HG02588 (cell line): ENCODE measurements at regions not wholly inside any gene's neighbourhood (a gene's known extent, or its start where the extent isn't known, plus 50 kb on each side); places are given as distances from the start of the nearest gene placed in this dataset.

Source experiments
- ATAC-seq: cut with Tn5 transposase; IDR thresholded peaks from one replicate; pipeline ENCODE4 v1.9.1; 2021; ENCODE audit warnings: mild to moderate bottlenecking, moderate library complexity; ENCODE audit not compliant: unreplicated experiment

DNA sequence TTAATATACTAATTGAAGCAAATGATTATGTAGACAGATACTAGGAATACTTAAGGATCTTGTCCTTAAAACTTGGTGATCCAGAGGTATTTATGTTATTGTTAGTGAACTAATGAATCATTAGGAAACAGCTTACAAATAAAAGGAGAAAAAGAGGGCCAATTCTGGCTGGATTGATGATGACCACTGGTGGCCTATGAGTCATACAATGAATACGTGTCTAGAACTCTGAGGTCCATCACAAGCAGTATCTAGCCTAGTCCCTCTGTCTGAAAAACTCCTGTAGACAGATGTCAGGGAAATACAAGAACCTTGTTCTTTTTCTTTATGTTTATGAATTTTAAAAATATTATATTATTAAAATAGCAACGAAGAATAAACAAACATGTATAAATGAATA is 51.7 kb upstream of the RTL1 start:
- ATAC-seq, result no peak

DNA sequence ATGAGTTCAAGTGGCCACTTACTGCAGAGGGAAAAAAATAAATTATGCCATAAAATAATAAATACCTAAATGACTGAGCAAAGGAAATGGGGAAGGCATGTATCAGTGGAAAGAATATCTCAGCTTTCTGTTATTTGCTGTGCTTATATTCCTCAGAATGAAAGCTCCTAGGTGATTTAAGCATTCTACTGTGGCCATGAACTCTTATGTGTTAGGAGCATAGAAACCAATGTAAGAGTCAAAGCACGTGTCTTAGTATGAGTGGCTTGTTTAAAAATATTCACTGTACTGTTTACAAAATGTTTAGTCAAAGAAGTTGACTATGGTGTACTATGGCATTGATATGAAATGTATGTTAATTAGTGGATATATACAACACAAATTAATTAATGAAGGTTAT is 59.0 kb upstream of the RTL1 start:
- ATAC-seq, result no peak

DNA sequence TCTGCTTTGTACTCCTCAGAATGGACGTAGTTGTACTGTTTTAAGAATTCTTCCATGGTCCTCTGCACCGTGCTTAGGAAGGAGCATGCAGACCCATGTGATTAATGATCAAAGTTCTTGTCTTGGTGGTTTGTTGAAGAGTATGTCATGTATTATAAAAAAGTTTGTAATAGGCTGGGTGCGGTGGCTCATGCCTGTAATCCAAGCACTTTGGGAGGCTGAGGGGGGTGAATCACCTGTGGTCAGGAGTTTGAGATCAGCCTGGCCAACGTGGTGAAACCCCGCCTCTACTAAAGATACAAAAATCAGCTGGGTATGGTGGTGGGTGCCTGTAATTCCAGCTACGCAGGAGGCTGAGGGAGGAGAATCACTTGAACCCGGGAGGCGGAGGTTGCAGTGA is 61.8 kb upstream of the RTL1 start:
- no peak for ATAC-seq

DNA sequence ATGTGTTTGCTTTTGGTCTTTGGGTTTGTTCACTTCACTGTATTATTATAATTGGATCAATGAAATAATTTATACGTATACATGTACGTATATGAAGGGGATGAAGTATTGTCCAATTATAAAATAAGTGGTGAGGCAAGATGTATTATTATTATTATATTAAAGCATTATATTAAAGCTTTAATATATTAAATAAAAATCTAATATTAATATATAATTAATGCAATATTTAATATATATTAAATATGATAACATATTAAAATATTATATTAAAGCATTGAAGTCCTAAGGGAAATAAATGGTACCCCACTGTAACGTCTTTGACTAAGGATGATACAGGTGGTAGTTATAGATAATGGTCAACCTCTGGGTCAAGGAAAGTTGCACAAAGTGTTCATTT is 63.7 kb upstream of the RTL1 start:
- ATAC-seq, result no peak

DNA sequence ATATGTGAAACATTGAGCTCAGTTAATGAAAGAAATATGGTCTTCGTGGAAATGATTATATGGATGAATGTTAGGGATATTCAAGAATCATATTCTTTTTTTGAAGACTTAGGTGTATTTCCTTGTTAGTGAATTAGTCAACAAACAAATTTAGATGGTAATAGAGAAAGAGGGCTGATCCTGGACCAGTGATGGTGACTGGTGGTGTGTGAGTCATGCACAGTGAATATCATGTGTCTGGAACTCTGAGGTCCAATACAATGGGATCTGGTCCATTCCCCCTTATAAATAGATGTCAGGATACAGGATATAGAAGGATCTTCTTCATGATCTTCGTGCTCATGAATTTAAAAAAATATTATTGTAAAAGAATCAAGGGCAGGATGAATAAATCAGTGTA is 64.4 kb upstream of the RTL1 start:
- no peak for ATAC-seq

DNA sequence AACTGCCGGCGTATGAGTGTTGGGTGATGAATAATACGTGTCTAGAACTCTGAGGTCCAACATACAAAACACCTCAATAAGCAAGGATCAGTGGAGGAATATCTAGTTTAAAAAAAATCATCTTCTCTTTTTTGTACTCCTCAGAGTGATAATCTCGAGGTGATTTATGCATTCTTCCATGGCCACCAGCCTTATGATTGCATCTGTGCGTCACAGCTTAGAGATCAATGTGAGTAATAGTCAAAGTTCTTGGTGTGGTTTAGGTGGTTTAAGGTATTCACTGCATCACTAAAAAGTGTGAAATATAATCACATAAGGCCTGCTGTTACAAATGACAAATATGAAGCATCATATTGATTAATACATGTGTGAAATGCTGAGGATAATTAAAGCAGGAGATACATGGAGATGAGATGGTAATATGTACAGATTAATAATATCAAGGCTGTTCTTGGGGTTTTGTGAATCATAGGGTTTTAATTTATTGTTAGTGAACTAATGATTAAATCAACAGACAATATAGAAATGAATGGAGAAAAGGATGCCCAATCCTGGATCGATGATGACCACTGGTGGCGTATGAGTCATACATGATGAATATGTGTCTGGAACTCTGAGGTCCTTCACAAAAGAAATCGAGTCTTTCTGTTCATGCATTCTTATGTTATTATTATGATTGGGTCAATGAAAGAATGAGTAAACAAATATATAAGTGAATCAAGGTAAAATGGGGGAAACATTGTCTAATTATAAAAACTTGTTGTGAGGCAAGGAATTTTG is 68.8 kb upstream of the RTL1 start:
- no peak for ATAC-seq

DNA sequence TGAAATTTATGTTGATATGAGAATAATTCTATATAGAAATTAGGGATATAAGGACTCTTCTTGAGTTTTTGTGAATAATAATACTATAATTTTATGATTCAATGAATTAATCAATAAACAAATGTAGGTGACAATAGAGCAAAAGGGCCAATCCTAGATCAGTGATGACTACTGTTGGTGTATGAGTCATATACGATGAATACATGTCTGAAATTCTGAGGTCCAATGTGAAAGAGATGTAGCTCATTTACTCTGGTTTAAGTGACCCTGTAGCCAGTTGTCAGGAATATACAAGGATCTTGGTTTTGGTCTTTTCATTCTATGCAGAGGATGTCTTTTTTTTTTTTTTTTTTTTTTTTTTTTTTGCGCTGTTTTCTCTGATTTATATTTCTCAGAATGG is 72.1 kb upstream of the RTL1 start:
- ATAC-seq, result no peak

DNA sequence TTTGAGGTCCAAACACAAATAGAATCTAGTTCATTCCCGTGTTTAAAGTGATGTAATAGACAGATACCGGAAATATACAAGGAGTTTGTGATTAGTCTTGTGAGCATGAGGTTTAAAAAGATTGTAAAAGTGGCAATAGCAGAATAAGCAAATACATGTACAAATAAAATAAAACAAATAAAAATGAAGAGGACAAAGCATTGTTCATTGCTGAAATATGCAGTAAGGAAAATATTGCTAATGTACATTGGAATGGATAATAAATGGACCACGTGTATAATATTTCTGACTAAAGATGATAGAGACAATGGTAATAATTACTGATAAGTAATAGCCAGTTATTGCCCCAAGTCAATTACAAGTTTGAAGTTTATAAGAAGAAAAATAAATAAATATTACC is 75.6 kb upstream of the RTL1 start:
- no peak for ATAC-seq

DNA sequence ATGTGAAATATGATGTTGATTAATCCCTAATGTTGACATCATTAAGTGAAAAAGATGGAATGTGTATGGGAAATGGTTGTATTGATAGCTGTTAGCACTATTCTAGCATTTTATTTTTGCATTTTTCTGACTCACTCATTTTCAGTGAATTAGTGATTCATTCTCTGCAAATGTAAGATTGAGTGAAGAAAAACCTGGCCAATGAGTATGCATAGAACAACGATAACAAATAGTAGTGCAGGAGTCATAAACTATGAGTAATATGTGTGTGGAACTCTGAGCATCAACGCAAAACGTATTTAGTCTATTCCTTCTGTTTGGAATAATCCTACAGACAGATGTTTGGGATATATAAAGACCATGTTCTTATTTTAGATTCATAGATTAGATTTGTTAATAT is 76.3 kb upstream of the RTL1 start:
- no peak for ATAC-seq

DNA sequence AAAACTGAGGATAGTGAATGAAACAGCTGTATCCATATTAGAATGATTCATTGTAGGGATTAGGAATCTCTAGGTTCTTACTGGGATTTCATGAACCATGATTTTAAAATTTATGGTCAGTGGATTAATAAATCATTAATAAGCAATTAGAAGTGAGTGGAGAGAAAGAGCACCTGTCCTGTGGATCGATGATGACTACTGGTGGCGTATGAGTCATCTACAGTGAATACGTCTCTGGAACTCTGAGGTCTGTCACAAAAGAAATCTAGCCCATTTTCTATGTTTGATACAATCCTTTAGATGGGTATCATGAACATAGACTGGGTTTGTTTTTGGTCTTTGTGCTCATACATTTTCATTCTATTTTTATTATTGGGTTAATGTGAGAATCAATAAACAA is 77.3 kb upstream of the RTL1 start:
- no peak for ATAC-seq

DNA sequence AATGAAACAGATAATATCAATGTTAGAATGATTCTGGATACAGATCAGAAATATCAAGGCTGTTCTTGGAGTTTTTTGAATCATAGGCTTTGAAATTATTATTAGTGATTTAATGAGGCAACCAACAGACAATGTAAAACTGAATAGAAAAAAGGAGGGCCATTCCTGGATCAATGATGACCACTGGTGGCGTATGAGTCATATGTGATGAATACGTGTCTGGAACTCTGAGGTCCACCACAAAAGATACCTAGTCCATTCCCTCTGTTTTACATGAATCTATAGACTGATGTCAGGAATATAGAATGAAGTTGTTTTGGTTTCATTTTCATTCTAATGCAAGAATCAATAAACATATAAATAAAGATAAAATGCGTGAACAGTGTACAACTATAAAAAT is 78.3 kb upstream of the RTL1 start:
- ATAC-seq, result no peak

DNA sequence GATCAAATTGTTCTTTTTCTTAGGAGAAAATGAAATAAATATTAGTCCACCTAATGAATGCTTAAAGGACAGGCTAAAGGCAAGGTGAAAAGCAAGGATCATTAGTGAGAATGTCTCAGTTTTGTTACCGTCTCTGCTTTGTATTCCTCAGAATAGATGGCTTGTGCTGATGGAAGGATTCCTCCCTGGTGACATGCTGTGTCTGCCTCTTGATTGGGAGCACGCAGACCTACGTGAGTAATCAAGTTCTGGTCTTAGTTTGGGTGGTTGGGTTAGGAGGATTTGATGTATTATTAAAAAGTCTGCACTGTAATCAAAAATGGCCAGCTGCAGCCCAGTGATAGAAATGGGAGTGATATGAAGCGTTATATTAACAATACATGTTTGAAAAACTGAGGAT is 78.8 kb upstream of the RTL1 start:
- ATAC-seq, result no peak

DNA sequence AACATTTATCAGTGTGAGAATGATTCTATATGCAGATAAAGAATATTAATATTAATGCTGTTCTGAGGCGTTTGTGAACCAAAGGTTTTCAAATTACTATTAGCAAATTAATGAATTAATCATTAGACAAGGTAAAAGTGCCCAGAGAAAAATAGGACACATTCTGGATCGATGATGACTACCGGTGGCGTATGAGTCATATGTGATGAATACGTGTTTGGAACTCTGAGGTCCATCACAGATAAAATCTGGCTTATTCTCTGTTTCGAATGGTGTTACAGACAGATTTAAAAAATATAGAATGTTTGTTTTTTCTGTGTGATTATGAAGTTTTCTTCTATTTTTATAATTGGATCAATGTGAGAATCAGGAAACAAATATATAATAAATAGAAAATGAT is 79.2 kb upstream of the RTL1 start:
- ATAC-seq, result no peak

DNA sequence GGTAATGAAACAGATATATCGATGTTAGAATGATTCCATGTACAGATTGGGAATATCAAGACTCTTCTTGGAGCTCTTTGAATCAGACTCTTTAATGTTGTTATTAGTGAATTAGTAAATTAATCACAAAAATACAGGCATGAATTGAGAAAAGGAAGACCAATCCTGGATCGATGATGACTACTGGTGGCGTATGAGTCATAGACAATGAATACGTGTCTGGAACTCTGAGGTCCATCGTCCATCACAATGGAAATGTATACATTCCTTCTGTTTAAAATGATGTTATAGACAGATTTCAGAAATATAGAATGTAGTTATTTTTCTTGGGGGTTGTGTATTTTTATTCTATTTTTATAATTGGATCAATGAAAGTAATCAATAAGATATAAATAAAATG is 80.2 kb upstream of the RTL1 start:
- no peak for ATAC-seq

DNA sequence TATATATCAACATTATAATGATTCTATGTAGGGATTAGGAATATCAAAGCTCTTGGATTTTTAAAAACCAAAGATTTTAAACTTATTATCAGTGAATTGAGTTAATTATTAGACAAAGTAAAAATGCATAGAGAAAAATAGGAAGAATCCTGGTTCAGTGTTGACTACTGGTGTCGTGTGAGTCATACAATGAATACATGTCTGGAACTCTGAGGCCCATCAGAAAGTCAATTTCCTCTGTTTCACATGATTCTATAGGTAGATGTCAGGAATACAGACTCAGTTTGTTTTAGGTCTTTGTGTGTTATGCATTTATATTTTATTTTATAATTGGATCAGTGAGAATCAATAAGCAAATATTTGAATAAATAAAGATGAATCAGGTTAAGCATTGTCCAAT is 84.5 kb upstream of the RTL1 start:
- no peak for ATAC-seq

DNA sequence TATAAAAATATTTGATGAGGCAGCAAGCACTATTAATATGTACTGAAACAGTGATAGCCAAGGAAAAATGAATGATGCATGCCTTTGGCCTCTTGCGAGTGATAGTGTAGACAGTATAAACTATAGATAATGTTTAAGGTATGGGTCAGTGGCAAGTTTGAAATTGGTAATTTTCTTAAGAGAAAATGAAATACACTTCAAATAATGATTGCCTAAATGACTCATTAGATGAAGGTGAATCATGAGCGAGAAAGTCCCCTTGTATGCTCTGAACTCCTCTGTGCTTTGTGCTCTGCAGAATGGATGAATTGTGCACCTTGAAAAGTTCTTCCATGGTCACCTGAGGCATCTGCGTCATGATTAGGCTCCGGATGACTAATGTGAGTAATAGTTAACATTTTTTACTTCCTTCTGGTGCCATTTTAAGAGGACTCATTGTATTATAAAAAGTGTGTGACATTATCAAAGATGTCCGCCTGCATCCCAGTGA is 84.9 kb upstream of the RTL1 start:
- no peak for ATAC-seq

DNA sequence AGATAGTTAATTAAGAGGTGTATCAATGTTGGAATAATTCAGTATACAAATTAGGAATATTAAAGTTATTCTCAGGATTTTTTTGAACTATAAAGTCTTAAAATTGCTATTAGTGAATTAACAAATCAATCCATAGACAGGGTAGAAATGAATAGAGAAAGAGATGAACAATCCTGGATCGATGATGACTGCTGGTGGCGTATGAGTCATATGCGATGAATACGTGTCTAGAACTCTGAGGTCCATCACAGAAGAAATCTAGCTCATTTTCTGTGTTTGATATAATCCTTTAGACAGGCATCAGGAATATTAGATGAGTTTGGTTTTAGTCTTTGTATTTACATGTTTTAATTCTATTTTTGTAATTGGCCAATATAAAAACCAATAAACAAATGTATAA is 85.4 kb upstream of the RTL1 start:
- no peak for ATAC-seq

DNA sequence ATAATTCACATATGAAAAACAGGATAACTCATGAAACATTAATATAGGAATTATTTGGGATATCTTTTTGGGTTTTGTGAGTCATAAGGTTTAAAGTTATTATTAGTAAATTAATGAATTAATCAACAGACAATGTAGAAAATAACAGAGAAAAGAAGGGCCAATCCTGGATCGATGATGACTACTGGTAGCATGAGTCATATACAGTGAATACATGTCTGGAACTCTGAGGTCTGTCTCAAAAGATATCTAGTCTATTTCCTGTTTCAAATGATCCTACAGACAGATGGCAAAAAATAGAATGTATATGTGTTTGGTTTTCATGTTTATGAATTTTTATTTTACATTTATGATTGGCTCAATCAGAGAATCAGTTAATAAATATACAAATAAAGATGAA is 86.4 kb upstream of the RTL1 start:
- ATAC-seq, result no peak

DNA sequence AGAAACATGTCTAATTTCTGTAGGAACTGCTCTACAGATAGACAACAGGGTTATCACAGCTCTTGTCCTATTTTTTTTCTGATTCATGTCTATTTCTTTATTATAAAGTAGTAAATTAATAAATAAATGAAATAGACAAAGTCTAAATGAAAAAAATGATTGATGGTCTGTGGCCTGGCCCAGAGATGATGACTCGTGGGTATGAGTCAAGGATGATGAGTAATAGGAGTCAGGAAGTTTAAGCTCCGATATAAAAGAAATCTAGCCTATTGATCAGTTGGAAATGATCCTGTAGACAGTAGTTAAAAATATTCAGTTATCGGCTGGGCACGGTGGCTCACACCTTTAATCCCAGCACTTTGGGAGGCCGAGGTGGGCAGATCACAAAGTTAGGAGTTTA is 90.6 kb upstream of the RTL1 start:
- ATAC-seq, result no peak

DNA sequence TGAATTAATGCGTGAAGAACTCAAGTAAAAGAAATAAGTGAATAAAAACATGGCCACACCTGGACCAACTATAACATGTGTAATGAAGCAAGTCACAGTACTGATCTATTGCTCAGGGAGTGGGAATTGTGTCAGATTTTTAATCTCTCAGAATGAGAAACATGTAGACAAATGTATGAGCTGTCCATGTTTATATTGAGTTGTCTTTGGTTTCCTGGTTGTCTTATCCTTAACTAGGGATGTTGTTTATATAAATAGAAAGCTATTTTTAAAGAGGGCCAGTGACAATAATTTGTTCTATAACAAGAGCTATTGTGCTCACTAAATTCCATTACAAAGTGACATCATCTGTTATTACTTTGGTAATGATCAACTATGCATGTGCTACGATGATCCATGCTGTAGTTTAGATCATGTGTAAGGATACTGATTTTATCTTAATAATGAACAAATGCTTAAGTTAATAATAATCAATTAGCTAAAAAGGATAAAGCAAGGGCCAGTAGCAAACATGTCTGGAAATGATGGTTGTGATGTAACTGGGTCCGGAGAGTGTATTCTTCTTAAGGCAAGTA is 91.3 kb upstream of the RTL1 start:
- no peak for ATAC-seq

DNA sequence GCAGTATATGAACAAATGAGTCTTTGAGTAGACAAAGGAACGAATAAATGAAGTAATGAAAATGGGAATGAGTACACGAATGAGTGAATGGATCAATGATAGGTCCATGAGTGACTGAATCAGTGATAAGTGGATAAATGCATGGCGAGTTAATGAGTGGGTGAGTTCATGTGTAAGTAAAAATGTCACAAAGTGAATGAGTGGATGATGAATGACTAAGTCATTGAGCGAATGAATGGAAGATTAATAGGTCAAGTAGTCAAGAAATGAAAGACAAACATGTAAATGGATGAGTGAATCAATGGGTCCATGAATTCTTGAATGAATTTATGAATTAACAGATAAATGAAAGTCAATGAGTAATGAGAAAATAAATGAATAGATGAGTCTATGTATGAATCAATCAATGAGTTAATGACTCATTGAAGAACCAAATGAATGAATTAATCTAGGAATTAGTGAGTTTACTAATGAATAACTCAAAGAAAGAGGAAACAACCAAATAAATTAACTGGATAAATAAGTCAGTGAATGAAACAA is 97.3 kb upstream of the RTL1 start:
- ATAC-seq, result no peak

DNA sequence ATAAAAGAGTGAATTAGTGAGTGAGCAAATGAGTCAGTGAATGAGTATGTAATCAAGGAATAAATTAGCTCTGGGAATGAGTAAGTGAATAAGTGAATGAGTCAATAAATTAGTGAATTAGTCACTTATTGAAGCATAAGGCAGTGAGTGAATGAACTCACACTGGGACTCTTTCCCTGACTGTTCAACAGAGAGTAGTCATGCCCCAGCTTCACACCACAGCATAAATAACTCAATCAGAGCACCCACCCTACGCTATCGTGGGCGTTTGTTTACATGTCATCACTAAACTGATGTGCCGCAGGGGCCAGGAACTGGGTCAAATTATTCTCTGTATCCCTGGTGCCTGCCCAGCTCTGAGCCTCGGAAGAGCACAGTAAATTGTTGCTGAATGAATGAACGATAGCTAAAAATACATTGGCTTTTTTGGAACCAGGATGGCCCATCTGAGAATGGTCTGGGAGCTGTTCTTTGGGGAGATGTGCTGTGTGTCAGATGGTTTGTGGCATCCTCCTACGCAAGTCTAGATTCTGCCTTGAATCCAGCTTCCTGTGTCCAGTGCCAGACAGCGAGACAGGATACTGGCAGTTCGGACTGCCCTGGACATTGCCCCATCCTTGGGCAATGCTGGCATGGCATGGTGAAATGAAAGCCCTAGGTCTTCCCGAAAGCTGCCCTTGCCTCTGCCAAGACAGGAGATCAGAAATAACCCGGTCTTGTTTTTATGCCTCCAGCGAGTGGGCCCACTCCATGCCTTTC is 98.0 kb upstream of the RTL1 start:
- no peak for ATAC-seq
